DMS79 treated with DMSO at 0.1 percent for 48 hours (cell line): ENCODE measurements at regions not wholly inside any gene's neighbourhood (a gene's known extent, or its start where the extent isn't known, plus 50 kb on each side); places are given as distances from the start of the nearest gene placed in this dataset.

ENCODE experiments used
- DNase-seq: peaks from one replicate; lab custom pipeline; 2025; lab: John Stamatoyannopoulos, UW

- DNase-seq: peak; percentile 35
Measured at GRCh38 chr5:154588833-154589425, 110.9 kb upstream of the HAND1 start.

- DNase-seq: peak; percentile 5
Measured at GRCh38 chr5:154588091-154588774, 110.2 kb upstream of the HAND1 start.

GRCh38 chr5:154587123-154588026 is 109.3 kb upstream of the HAND1 start:
- peak; percentile 3 for DNase-seq

- DNase-seq: no peak
Measured at GRCh38 chr5:154583671-154584177, 105.7 kb upstream of the HAND1 start.

- DNase-seq: no peak
Measured at GRCh38 chr5:154580422-154580821, 102.4 kb upstream of the HAND1 start.

- DNase-seq: no peak
Measured at GRCh38 chr5:154577416-154577815, 99.4 kb upstream of the HAND1 start.

GRCh38 chr5:154576429-154576806 is 98.4 kb upstream of the HAND1 start:
- DNase-seq: no peak

- DNase-seq: no peak
Measured at GRCh38 chr5:154575546-154576428, 97.8 kb upstream of the HAND1 start.

GRCh38 chr5:154573011-154573410 is 95.0 kb upstream of the HAND1 start:
- DNase-seq: no peak

GRCh38 chr5:154571325-154572035 is 93.5 kb upstream of the HAND1 start:
- DNase-seq: no peak

- no peak for DNase-seq
Measured at GRCh38 chr5:154570572-154571324, 92.7 kb upstream of the HAND1 start.

GRCh38 chr5:154568589-154568988 is 90.6 kb upstream of the HAND1 start:
- DNase-seq: no peak

- DNase-seq: no peak
Measured at GRCh38 chr5:154567155-154567554, 89.1 kb upstream of the HAND1 start.

GRCh38 chr5:154566146-154566680 is 88.2 kb upstream of the HAND1 start:
- DNase-seq: no peak

GRCh38 chr5:154565123-154565522 is 87.1 kb upstream of the HAND1 start:
- no peak for DNase-seq

- no peak for DNase-seq
Measured at GRCh38 chr5:154562244-154562880, 84.3 kb upstream of the HAND1 start.

- no peak for DNase-seq
Measured at GRCh38 chr5:154559398-154560276, 81.6 kb upstream of the HAND1 start.

GRCh38 chr5:154557548-154557947 is 79.5 kb upstream of the HAND1 start:
- DNase-seq: no peak

- no peak for DNase-seq
Measured at GRCh38 chr5:154547551-154547950, 69.5 kb upstream of the HAND1 start.
